Sciatic nerve (tissue), 2 donors: ENCODE measurements at regions not wholly inside any gene's neighbourhood (a gene's known extent, or its start where the extent isn't known, plus 50 kb on each side); places are given as distances from the start of the nearest gene placed in this dataset.
A peak's percentile ranks its signal among the peaks of the same experiment; 100 is the strongest.

Experiments
- ATAC-seq: fragments of 200-7000 bp; cut with Tn5 transposase; one replicate; pipeline ENCODE4 v1.9.1; 2020; ENCODE audit warnings: mild to moderate bottlenecking, moderate library complexity
- DNase-seq: peaks from one replicate; pipeline ENCODE4 v3.0.0-alpha.2; 2020; ENCODE audit warnings: low spot score
- intact Hi-C: fragments of 100-400 bp; cut with DNase I; formaldehyde crosslinking; loops from one replicate; pipeline ENCODE4 v1.14.2; 2022
- donor health status: DM: no; HTN: no; CAD: no.
- donor health status: DM: no; HTN: no; CAD: no.

- intact Hi-C loops, result no loop called here
- no peak for ATAC-seq
- no peak for DNase-seq
Observed at GRCh38 chr18:71471963-71472725, 1072.0 kb downstream of the CBLN2 start.

- ATAC-seq (no peak), DNase-seq (no peak)
- intact Hi-C loops, result no loop called here
Observed at GRCh38 chr18:71456206-71456605, 1087.9 kb downstream of the CBLN2 start.

GRCh38 chr18:71450257-71450656 is 1093.9 kb downstream of the CBLN2 start:
- no peak for ATAC-seq
- intact Hi-C loops, result no loop called here
- DNase-seq, result no peak

GRCh38 chr18:71443706-71444480 is 1100.2 kb downstream of the CBLN2 start:
- ATAC-seq, result no peak
- intact Hi-C loops, result no loop called here

GRCh38 chr18:71442731-71443141 is 1101.4 kb downstream of the CBLN2 start:
- intact Hi-C loops, result no loop called here
- ATAC-seq (no peak), DNase-seq (no peak)

More at GRCh38 chr18:71443706-71444480, 1100.2 kb downstream of the CBLN2 start:
- DNase-seq, result no peak

GRCh38 chr18:71441156-71441555 is 1103.0 kb downstream of the CBLN2 start:
- DNase-seq, result no peak
- intact Hi-C loops, result no loop called here
- ATAC-seq, result no peak

GRCh38 chr18:71437511-71437910 is 1106.6 kb downstream of the CBLN2 start:
- intact Hi-C loops, result loop anchor here (5.0 kb wide), 1 partner anchor 255 kb away; no protein-coding TSS in a partner anchor
- no peak for ATAC-seq

GRCh38 chr18:71433373-71433772 is 1110.8 kb downstream of the CBLN2 start:
- no peak for ATAC-seq

More at GRCh38 chr18:71437511-71437910, 1106.6 kb downstream of the CBLN2 start:
- DNase-seq, result no peak

GRCh38 chr18:71431689-71432088 is 1112.5 kb downstream of the CBLN2 start:
- intact Hi-C loops, result no loop called here
- DNase-seq (no peak), ATAC-seq (no peak)

More at GRCh38 chr18:71433373-71433772, 1110.8 kb downstream of the CBLN2 start:
- DNase-seq, result no peak
- intact Hi-C loops, result no loop called here

- DNase-seq, result no peak
- ATAC-seq, result no peak
- intact Hi-C loops, result no loop called here
Observed at GRCh38 chr18:71431171-71431570, 1113.0 kb downstream of the CBLN2 start.

- intact Hi-C loops, result no loop called here
- DNase-seq (no peak), ATAC-seq (no peak)
Observed at GRCh38 chr18:71426441-71426840, 1117.7 kb downstream of the CBLN2 start.

GRCh38 chr18:71405169-71405809 is 1116.4 kb downstream of the SOCS6 start:
- intact Hi-C loops, result no loop called here
- DNase-seq (no peak), ATAC-seq (no peak)

GRCh38 chr18:71403501-71403900 is 1114.7 kb downstream of the SOCS6 start:
- ATAC-seq (no peak), DNase-seq (no peak)
- intact Hi-C loops, result no loop called here

GRCh38 chr18:71398531-71398930 is 1109.7 kb downstream of the SOCS6 start:
- DNase-seq (no peak), ATAC-seq (no peak)
- intact Hi-C loops, result no loop called here

- DNase-seq (no peak), ATAC-seq (no peak)
- intact Hi-C loops, result no loop called here
Observed at GRCh38 chr18:71388148-71388547, 1099.3 kb downstream of the SOCS6 start.

- ATAC-seq, result peak; percentile 56
- intact Hi-C loops, result no loop called here
- no peak for DNase-seq
Observed at GRCh38 chr18:71374294-71375000, 1085.6 kb downstream of the SOCS6 start.

- intact Hi-C loops, result no loop called here
- ATAC-seq, result no peak
- DNase-seq, result no peak
Observed at GRCh38 chr18:71371951-71372605, 1083.2 kb downstream of the SOCS6 start.

GRCh38 chr18:71370671-71371445 is 1082.0 kb downstream of the SOCS6 start:
- ATAC-seq, result no peak
- intact Hi-C loops, result no loop called here

More at GRCh38 chr18:71370671-71371445, 1082.0 kb downstream of the SOCS6 start:
- no peak for DNase-seq
